HG02938 (cell line): ENCODE measurements at regions not wholly inside any gene's neighbourhood (a gene's known extent, or its start where the extent isn't known, plus 50 kb on each side); places are given as distances from the start of the nearest gene placed in this dataset.

Experiments used
- ATAC-seq: cut with Tn5 transposase; IDR thresholded peaks from one replicate; pipeline ENCODE4 v1.9.1; 2021; ENCODE audit warnings: mild to moderate bottlenecking, moderate library complexity; ENCODE audit not compliant: unreplicated experiment

GRCh38 chr17:12574525-12574924 lies 91.2 kb upstream of the MYOCD start:
- no peak for ATAC-seq

- ATAC-seq, result no peak
Observed at GRCh38 chr17:12575641-12576040, 90.0 kb upstream of the MYOCD start.

- ATAC-seq, result no peak
Observed at GRCh38 chr17:12579288-12579687, 86.4 kb upstream of the MYOCD start.

GRCh38 chr17:12580640-12581039 lies 85.0 kb upstream of the MYOCD start:
- no peak for ATAC-seq

GRCh38 chr17:12584727-12585126 lies 81.0 kb upstream of the MYOCD start:
- no peak for ATAC-seq

- no peak for ATAC-seq
Observed at GRCh38 chr17:12588531-12588930, 77.2 kb upstream of the MYOCD start.

GRCh38 chr17:12590417-12590816 lies 75.3 kb upstream of the MYOCD start:
- ATAC-seq, result no peak

- ATAC-seq, result no peak
Observed at GRCh38 chr17:12591021-12591735, 74.5 kb upstream of the MYOCD start.

GRCh38 chr17:12592941-12593340 lies 72.7 kb upstream of the MYOCD start:
- ATAC-seq, result no peak

- no peak for ATAC-seq
Observed at GRCh38 chr17:12596961-12597360, 68.7 kb upstream of the MYOCD start.

GRCh38 chr17:12597895-12598294 lies 67.8 kb upstream of the MYOCD start:
- no peak for ATAC-seq

- no peak for ATAC-seq
Observed at GRCh38 chr17:12599186-12599920, 66.3 kb upstream of the MYOCD start.

GRCh38 chr17:12600349-12600748 lies 65.3 kb upstream of the MYOCD start:
- no peak for ATAC-seq

GRCh38 chr17:12603566-12603965 lies 62.1 kb upstream of the MYOCD start:
- no peak for ATAC-seq

- ATAC-seq, result no peak
Observed at GRCh38 chr17:12605222-12605621, 60.5 kb upstream of the MYOCD start.

GRCh38 chr17:12613566-12613965 lies 52.1 kb upstream of the MYOCD start:
- no peak for ATAC-seq
